Nephron (organoid): ENCODE measurements at regions not wholly inside any gene's neighbourhood (a gene's known extent, or its start where the extent isn't known, plus 50 kb on each side); places are given as distances from the start of the nearest gene placed in this dataset.

Source experiments
- H3K27ac Mint-ChIP-seq, 3 experiments: 2 replicates each; pipeline ENCODE4 v1.8.0; 2020; ENCODE audit warnings: mixed read lengths in 3 of 3, mild to moderate bottlenecking in 2 of 3, moderate library complexity in 1 of 3
- H3K27me3 Mint-ChIP-seq: 2 replicates; pipeline ENCODE4 v1.8.0; 2021; ENCODE audit warnings: low read depth, mild to moderate bottlenecking, moderate library complexity, mixed read lengths
- H3K36me3 Mint-ChIP-seq: 2 replicates; pipeline ENCODE4 v1.8.0; 2020; ENCODE audit warnings: low read depth, mixed read lengths
- H3K4me1 Mint-ChIP-seq: 2 replicates; pipeline ENCODE4 v1.8.0; 2020; ENCODE audit warnings: mixed read lengths
- H3K4me3 Mint-ChIP-seq, 3 experiments: 2 replicates each; pipeline ENCODE4 v1.8.0; 2020; ENCODE audit warnings: mild to moderate bottlenecking in 3 of 3, mixed read lengths in 3 of 3, moderate library complexity in 2 of 3
- H3K9me3 Mint-ChIP-seq: 2 replicates; pipeline ENCODE4 v1.8.0; 2020; ENCODE audit warnings: mixed read lengths
- TF ChIP-seq, protein P1 (sequence below), 3 experiments: fragments of 200-600 bp; sonication (generic); IDR thresholded peaks; one replicate each; pipeline ENCODE4 v1.5.0; 2021; ENCODE audit warnings: antibody characterized with exemption in 3 of 3; ENCODE audit not compliant: unreplicated experiment in 3 of 3

DNA sequence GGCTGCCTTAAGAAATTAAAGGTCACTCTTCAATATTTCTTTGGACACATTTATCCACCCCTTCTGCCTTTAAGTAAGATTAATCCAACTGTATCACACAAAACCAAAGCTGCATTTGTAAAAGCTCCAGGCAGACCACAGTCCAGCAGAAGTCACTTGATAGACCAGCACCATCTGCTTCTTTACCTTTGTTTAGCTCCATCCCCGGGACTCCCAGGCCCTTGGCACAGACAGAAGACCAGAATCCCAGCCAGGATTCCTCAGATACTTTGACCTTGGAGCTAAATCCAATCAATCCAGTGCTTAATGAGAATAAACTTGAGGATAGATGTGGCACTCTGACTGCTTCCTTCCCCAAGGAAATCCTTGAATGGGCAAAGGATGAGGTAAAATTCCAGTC is 333.1 kb upstream of the RASGEF1B start:
- no peak overlapping the region for H3K27ac Mint-ChIP-seq
- peaks cover 39% of the 10 kb centered on the region for H3K27me3 Mint-ChIP-seq
- H3K9me3 Mint-ChIP-seq, result peaks cover 8% of the 10 kb centered on the region
- no peak overlapping the region for H3K4me3 Mint-ChIP-seq
- no peaks in the 10 kb centered on the region for H3K36me3 Mint-ChIP-seq
- TF ChIP-seq, protein P1, sequence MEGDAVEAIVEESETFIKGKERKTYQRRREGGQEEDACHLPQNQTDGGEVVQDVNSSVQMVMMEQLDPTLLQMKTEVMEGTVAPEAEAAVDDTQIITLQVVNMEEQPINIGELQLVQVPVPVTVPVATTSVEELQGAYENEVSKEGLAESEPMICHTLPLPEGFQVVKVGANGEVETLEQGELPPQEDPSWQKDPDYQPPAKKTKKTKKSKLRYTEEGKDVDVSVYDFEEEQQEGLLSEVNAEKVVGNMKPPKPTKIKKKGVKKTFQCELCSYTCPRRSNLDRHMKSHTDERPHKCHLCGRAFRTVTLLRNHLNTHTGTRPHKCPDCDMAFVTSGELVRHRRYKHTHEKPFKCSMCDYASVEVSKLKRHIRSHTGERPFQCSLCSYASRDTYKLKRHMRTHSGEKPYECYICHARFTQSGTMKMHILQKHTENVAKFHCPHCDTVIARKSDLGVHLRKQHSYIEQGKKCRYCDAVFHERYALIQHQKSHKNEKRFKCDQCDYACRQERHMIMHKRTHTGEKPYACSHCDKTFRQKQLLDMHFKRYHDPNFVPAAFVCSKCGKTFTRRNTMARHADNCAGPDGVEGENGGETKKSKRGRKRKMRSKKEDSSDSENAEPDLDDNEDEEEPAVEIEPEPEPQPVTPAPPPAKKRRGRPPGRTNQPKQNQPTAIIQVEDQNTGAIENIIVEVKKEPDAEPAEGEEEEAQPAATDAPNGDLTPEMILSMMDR (IDR thresholded peaks at IDR 0.05; ENCODE audit: unreplicated experiment in 3 of 3), result no peak
- H3K4me1 Mint-ChIP-seq, result peaks cover 17% of the 10 kb centered on the region

DNA sequence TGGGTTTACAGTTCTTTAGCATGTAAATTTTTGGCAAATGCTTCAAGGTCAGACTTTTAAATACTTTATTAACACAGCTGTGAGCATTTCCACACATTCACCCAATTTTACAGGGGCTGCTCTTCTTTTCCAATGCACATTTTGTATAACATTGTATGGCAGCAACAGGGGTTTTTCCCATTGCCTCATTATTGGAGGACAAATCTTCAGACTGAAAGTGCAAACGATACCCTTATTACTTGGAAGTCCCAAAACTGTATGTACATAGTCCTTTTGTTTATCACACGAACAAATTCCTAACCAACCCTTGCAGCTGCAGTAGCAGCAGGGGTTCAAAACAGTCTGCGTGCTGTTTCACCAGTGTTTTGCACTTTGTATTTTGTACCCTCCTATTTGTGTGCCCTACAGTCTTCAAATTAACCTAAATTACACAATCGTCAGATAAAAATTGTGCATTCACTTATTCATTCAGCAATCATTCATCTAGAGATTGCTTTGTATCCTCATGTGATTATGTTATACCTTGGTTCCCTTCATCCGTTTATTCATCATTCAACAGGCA is 330.7 kb upstream of the RASGEF1B start:
- H3K27ac Mint-ChIP-seq, result no peak overlapping the region
- H3K4me1 Mint-ChIP-seq, result peaks cover 9% of the 10 kb centered on the region
- no peak overlapping the region for H3K4me3 Mint-ChIP-seq
- peaks cover 34% of the 10 kb centered on the region for H3K27me3 Mint-ChIP-seq
- H3K9me3 Mint-ChIP-seq, result peaks cover 13% of the 10 kb centered on the region
- H3K36me3 Mint-ChIP-seq, result no peaks in the 10 kb centered on the region
- TF ChIP-seq, protein P1 (IDR thresholded peaks at IDR 0.05; ENCODE audit: unreplicated experiment in 3 of 3), result no peak

DNA sequence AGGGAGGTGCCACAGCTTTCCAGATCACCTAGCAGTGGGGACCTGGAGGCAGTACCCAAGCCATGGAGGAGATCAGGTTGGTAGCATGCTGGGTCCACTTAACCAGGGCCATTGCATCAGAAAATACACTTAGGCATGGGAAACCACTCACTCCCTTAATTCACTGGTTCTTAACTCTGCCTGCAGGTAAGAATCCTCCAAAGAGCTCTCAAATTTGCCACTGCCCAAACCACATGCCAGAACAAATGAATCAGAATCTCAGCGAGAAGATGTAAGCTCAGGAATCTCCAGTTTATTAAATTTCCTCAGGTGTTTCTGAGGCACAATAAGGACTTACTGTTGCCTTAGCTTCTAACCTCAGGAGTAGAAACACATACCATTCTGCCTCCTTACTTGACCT is 327.7 kb upstream of the RASGEF1B start:
- peaks cover 19% of the 10 kb centered on the region for H3K27me3 Mint-ChIP-seq
- H3K4me3 Mint-ChIP-seq, result no peak overlapping the region

DNA sequence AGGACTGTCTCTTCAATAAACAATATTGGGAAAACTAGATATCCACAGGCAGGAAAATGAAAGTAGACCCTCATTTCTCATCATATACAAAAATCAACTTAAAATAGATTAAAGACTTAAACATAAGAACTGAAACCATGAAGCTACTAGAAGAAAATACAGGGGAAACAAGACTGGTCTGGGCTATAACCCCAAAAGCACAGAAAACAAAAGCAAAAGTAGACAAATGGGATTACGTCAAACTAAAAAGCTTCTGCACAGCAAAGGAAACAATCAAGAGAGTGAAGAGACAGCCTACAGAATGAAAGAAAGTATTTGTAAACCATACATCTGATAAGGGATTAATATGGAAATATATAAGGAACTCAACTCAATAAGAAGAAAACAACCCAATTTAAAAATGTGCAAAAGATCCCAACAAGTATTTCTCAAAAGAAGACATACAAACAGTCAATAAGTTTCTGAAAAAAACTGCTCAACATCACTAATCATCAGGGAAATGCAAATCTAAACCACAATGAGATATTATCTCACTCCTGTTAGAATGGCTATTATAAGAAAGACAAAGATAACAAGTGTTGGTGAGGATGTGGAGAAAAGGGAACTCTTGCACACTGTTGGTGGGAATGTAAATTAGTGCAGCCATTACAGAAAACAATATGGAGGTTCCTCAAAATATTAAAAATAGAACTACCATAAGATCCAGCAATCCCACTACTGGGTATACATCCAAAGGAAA is 325.3 kb upstream of the RASGEF1B start:
- TF ChIP-seq, protein P1 (IDR thresholded peaks at IDR 0.05; ENCODE audit: unreplicated experiment in 3 of 3), result no peak
- H3K27me3 Mint-ChIP-seq, result peaks cover 8% of the 10 kb centered on the region
- H3K9me3 Mint-ChIP-seq, result peaks cover 17% of the 10 kb centered on the region
- H3K27ac Mint-ChIP-seq, result no peak overlapping the region
- peaks cover 4% of the 10 kb centered on the region for H3K4me1 Mint-ChIP-seq
- H3K36me3 Mint-ChIP-seq, result no peaks in the 10 kb centered on the region
- no peak overlapping the region for H3K4me3 Mint-ChIP-seq

More for the DNA sequence above, 327.7 kb upstream of the RASGEF1B start:
- TF ChIP-seq, protein P1 (IDR thresholded peaks at IDR 0.05; ENCODE audit: unreplicated experiment in 3 of 3), result no peak
- H3K27ac Mint-ChIP-seq, result no peak overlapping the region
- H3K36me3 Mint-ChIP-seq, result no peaks in the 10 kb centered on the region
- peaks cover 17% of the 10 kb centered on the region for H3K9me3 Mint-ChIP-seq
- peaks cover 8% of the 10 kb centered on the region for H3K4me1 Mint-ChIP-seq

DNA sequence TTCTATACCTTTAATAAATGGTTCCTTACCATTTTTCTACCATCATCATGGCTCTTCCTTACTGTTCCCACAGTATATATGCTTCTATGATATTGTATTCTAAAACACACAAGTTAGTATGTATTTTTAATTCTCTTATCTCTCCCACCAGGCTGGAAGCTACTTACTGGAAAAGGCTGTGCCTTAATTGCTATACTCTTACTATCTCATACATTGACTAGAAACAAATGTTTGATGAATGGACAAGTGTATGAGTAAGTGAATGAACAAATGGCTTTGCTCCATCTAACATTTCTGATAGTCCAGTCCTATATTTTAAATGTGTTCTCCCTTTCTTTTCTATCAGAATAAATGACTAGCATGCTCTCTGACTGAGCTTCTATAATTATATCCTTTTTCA is 320.8 kb upstream of the RASGEF1B start:
- H3K36me3 Mint-ChIP-seq, result no peaks in the 10 kb centered on the region
- peaks cover 4% of the 10 kb centered on the region for H3K9me3 Mint-ChIP-seq
- H3K27me3 Mint-ChIP-seq, result peaks cover 9% of the 10 kb centered on the region
- H3K27ac Mint-ChIP-seq, result no peak overlapping the region
- TF ChIP-seq, protein P1 (IDR thresholded peaks at IDR 0.05; ENCODE audit: unreplicated experiment in 3 of 3), result no peak
- no peaks in the 10 kb centered on the region for H3K4me1 Mint-ChIP-seq
- H3K4me3 Mint-ChIP-seq, result no peak overlapping the region

DNA sequence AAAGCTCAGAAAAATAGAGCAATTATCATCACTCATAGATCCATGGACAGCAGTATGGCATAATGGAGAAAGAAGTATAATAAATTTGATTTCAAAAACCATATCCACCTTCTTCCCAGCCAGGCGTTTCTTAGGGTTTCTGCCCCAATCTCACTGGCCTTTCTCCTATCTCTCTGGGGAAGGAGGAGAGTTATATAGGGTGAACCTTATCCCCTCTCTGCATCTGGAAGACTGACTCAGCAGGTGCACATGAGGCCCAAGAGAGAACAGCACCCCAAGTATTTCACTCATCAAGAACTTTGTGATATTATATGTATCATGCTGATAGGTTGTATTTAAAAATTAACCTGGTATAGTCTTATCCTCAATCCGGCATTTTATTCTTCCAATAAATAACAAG is 318.8 kb upstream of the RASGEF1B start:
- H3K4me3 Mint-ChIP-seq, result no peak overlapping the region
- H3K36me3 Mint-ChIP-seq, result no peaks in the 10 kb centered on the region
- no peak overlapping the region for H3K27ac Mint-ChIP-seq
- no peaks in the 10 kb centered on the region for H3K9me3 Mint-ChIP-seq
- TF ChIP-seq, protein P1 (IDR thresholded peaks at IDR 0.05; ENCODE audit: unreplicated experiment in 3 of 3), result no peak
- peaks cover 9% of the 10 kb centered on the region for H3K27me3 Mint-ChIP-seq
- peaks cover 15% of the 10 kb centered on the region for H3K4me1 Mint-ChIP-seq
